GM18867 (cell line): ENCODE measurements at regions not wholly inside any gene's neighbourhood (a gene's known extent, or its start where the extent isn't known, plus 50 kb on each side); places are given as distances from the start of the nearest gene placed in this dataset.

Experiments
- ATAC-seq: cut with Tn5 transposase; IDR thresholded peaks from one replicate; pipeline ENCODE4 v1.9.1; 2021; ENCODE audit warnings: mild to moderate bottlenecking, moderate library complexity; ENCODE audit not compliant: unreplicated experiment

DNA sequence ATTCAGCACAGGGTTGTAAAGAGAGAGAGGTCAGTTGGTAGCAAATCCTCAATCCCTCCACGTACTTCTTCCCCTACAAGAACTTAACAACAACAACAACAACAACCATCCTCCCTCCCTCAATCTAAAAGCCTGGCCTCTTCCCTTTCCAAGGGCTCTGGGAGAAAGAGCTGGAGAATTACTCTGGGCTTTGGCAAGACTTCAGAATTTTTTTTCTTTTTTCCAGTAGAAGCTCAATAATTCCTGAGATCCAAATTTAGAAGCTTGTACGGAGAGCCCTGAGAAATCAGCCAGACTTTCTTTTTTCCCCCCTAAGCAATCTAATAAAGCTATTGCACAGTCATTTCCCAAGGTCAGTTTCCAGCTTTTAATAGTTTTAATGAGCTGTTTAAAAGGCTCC, 95.8 kb upstream of the CACNA2D3 start:
- no peak for ATAC-seq

DNA sequence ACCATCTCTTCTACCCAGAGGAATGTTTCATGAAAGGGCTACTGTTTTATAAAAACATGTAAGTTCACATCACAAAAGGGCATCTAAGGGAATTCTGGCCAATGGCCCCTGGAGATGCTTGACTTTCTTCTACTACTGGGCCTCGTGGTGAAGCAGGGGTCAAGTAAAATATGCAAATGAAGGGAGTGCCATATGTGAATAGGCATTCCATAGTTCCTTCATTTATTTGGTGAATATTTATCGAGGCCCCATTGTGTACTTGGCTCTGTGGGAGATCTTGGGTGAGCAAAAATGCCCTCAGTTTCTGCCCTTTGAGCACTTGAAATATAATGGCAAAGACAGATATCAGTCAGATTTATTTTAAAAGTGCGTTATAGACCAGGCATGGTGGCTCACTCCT, 101.3 kb upstream of the CACNA2D3 start:
- no peak for ATAC-seq

DNA sequence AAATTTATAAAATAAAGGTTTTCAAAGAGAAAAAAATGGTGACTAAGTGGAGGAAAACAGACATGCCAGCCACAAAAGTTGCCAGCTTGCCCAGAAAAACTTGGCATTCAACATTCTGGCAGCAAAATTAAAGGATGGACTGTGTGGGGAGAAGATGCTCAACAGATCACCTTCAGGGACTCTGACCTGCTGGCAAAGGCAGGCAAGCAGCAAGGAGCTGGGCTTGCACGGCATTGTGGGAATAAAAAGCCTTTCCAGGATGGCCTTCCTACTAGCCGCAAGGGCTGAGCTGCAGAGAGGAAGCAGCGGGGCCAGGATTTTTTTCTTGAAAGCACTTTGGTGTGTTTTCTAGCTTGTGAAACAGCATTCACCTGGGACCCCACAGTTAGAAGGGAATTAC, 101.9 kb upstream of the CACNA2D3 start:
- ATAC-seq, result no peak

GRCh38 chr3:54014067-54014466, 108.3 kb upstream of the CACNA2D3 start:
- no peak for ATAC-seq

DNA sequence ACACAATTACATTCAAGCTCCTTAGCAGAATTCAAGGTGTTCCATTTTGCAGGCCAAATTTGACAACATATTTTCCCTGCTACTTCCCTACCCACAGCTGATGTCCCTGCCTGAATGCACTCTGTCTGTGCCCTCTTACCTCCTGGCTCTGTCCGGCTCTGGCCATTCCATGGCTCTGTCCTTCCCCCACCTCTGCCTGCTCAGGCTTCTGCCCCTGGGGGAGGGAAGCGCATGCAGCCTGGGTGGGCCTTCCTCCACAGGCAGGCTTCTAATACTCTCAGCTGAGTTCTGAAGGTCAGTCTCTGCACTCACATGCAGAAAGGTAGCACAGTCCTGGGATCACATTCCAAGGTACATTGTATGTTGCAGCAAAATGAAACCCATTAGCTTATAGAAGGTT, 113.6 kb upstream of the CACNA2D3 start:
- ATAC-seq, result no peak

- ATAC-seq, result no peak
Measured at GRCh38 chr3:54008099-54008498, 114.3 kb upstream of the CACNA2D3 start.

- ATAC-seq, result no peak
Measured at GRCh38 chr3:54004335-54004734, 112.7 kb upstream of the SELENOK start.

DNA sequence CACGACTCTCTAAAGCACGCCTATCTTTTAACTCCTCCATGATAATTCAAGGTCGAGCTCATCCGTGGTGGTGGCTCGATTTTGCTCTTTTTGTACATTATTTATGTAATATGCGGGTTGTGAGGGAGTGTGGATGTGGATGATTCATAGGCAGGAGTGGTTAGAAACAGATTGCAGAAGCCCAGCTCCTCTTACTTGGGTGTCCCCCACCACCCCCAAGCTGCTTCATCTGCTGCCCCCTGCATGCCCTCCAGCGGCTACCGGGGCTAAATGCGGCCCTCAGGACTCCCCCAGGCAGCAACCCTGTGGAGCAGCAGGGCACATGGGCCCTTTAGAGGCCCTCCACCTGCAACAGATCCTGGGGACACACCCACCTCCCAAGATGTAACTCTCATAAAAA, 111.5 kb upstream of the SELENOK start:
- ATAC-seq, result no peak

DNA sequence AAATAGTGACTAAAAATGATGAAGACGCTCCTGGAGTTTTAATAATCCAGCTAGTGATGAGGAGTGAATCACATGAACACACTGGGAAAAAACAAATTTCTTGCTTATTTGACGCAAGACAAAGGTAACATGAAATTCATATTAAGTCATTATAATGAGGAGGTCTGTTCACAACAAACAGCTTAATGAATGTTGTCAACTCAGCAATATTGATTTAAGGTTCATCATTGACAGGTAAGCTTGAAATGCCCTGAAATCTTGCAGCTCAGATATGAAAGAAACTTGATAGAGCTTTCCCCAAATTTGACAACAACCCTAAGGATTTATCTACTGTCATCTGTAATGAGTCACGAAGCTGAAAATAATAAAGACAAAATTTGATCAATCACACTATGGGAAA, 108.1 kb upstream of the SELENOK start:
- no peak for ATAC-seq

DNA sequence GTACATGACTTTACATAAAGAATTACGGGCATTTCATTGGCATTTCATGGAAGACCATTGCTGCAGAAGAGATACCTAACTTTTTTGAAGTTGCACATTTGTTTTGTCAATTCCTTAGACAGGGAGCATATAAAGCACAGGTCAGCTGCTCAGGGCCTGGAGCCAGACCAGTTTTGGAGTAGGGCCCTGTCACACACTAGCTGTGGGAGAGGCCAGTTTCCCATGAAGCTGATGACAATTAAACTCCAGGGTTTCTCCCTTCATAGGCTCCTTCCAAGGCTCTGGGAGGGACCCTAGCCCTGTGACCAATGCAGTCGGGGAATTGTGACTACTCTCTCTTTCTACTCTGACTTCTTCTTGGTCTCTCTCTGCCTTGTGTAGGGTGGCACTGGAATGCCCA, 107.3 kb upstream of the SELENOK start:
- no peak for ATAC-seq

DNA sequence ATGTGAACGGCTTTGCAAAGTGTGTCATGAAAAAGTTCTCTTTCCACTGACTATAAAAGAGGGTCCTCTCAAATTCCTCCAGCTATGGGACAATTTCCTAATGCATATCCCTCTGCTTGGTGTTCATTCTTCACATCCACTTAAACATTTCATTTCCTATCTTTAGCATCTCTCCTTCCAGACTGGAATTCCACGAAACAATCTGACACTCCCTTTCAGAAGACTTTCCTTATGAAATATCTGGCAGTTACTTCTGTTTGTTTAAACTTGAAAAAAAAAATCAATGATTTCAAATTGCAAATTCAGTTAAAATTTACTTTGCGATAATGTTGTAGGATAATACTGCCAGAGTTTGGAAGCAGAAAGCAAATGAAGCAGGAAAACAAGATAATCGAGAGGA, 105.8 kb upstream of the SELENOK start:
- ATAC-seq, result no peak

DNA sequence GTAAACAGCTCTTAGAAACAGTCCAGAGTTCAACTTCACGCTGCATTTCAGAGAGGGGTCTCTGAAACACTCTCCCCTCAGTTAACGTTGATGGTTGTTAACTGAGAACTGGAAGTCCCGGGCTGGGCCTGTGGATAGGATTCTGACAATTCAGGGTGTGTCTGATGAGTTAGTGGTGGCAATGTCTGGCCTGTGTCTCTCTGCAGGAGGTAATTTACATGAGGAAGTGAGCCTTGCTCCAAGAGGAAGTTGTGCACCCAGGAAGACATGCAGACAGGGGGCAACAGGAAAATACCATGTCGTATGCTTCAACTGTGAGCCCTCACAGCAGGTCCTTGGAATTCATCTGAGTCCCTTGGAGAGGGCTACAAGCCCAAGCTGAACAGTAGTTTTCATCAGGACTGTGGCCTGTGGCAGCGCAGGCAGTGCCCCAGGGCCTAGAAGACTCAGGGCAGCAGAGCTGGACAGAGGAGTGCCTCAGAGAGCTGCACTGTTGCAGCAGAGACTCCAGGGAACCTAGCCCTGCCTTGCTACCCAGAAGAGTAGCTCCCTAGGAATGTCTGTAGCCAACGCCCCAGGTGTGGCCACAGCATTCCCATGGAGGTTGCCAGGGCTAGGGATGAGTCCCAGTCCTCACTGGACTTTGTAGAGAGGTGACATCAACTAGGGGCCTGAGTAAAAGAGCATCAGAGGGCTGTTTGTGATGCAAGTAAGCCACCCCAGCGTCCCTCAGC, 104.6 kb upstream of the SELENOK start:
- ATAC-seq, result no peak

DNA sequence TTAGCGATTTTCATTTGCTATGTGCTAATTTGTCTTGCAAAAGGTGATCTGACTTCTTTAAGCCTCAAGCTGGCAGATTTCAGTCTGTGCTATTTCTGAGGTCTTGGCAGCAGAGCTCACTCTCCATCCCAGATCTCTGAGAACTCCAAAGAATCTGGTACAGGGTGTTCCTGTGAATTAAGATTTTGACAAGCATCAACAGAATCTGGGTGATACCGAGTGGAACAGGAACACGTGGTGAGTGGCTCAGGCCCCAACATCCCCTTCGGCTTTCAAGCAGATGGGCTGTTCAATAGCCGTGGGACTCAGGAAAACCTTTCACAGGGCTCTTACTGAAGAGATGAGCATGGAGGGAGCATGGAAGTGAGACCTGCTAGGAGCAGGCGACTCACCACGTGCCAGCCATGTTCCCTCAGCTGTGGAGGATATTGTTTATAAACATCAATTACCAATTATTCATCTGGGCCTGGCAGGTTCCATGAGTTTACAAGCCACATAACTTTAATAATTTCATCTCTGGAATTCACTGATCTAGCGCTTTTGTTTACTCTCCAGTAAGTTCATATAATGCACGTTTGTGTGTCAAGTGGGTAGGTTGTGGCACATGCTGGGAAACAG, 103.4 kb upstream of the SELENOK start:
- ATAC-seq, result no peak

DNA sequence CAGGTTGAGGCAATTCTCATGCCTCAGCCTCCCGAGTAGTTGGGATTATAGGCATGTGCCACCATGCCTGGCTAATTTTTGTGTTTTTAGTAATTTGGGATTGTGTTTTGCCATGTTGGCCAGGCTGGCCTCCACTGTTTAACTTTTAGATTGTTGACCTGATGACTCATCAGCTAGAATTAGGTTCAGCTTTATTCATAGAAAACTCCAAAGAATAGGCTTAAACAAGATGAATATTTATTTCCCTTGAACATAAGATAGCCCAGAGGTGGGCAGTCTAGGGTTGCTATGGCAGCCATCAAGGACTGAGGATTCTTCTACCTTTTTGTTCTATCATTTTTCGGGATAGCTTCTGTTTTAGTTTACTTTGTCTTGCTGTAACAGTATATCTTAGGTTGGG, 99.6 kb upstream of the SELENOK start:
- no peak for ATAC-seq

DNA sequence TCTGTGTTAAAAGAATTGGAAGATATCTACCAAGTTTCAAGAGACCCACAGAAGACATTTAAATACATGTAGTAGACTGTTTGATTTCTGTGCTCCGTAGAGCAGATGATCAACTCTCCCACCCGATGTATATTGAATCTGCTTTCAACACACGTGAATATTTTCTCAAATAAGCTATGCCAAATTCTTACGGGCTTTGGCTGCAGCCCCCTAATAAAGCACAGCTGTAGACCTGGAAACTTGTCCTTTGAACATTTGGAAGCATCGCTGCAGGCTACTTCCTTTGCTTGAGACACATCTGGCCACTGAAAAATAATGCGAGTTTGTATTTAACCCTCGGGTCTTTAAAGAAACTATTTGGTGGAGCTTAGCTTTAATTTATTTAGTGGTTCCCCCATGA, 98.3 kb upstream of the SELENOK start:
- no peak for ATAC-seq

- no peak for ATAC-seq
Measured at GRCh38 chr3:53989451-53989850, 97.8 kb upstream of the SELENOK start.

- ATAC-seq, result no peak
Measured at GRCh38 chr3:53978386-53978785, 86.7 kb upstream of the SELENOK start.

DNA sequence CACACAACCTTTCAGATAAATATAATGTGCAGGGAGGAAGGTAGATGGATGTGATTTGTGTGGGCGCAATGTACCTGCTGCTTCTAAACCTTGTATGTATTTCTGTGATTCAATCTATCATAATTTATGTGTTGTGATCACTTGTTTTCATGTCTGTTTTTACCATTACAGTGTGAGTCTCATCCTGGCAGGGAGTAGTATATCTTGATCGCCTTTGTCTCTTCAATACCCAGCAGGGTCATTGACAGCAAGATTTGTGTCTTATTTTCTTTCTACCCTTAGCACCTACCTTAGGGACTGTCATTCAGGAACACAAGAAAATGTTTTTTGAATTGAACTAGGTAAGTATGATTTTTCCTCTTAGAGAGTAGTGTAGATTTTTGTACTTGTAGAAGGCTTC, 83.7 kb upstream of the SELENOK start:
- no peak for ATAC-seq

- no peak for ATAC-seq
Measured at GRCh38 chr3:53974324-53974723, 82.7 kb upstream of the SELENOK start.

- no peak for ATAC-seq
Measured at GRCh38 chr3:53973905-53974304, 82.2 kb upstream of the SELENOK start.

DNA sequence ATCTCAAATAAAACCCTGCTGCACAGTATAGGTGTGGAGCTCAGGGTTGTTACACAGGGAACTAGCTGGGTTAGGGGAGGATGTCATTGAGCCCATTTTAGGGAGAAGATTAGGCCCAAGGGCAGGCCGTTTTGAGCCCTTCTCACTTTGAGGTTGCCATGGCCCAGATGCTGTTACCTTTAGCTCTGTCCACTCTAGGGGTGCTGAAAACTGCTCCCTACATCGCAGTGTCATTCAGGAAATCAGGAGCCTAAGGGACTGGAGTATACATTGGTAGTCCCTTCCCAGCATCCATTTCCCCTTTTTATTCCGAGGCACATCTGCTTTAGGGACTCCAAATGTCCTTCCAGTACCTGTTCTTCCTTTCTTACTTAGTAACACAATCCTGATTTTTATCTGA, 79.0 kb upstream of the SELENOK start:
- ATAC-seq, result no peak

- ATAC-seq, result no peak
Measured at GRCh38 chr3:53969086-53969485, 77.4 kb upstream of the SELENOK start.

- no peak for ATAC-seq
Measured at GRCh38 chr3:53965291-53965690, 73.6 kb upstream of the SELENOK start.
